Tibial nerve (tissue), 3 donors: ENCODE measurements at regions not wholly inside any gene's neighbourhood (a gene's known extent, or its start where the extent isn't known, plus 50 kb on each side); places are given as distances from the start of the nearest gene placed in this dataset.

ENCODE experiments used
- CTCF ChIP-seq, 5 experiments: fragments of 200-600 bp in 3 of 5; fragments of 450-650 bp in 2 of 5; sonication (generic) in 3 of 5; IDR thresholded peaks; one replicate each; pipeline ENCODE4 v1.5.1; 2016 to 2019; ENCODE audit warnings: antibody characterized with exemption in 5 of 5, mild to moderate bottlenecking in 3 of 5, moderate library complexity in 2 of 5
- POLR2A ChIP-seq, 2 donors: fragments of 450-650 bp; IDR thresholded peaks; one replicate each; pipeline ENCODE4 v1.6.1; 2017; ENCODE audit warnings: antibody characterized with exemption in 2 of 2, mild to moderate bottlenecking in 2 of 2, moderate library complexity in 2 of 2

- TF ChIP-seq CTCF (IDR thresholded peaks at IDR 0.05) (no peak), POLR2A (IDR thresholded peaks at IDR 0.05) (no peak)
Measured at GRCh38 chr7:121745856-121746255, 127.1 kb upstream of the PTPRZ1 start.
